Caki2 (cell line): ENCODE measurements at regions not wholly inside any gene's neighbourhood (a gene's known extent, or its start where the extent isn't known, plus 50 kb on each side); places are given as distances from the start of the nearest gene placed in this dataset.

Experiments used
- DNase-seq: peaks from one replicate; pipeline ENCODE4 v3.0.0-alpha.2; 2015; ENCODE audit warnings: low read depth
- in situ Hi-C: cut with HindIII; loops from 2 replicates; pipeline ENCODE4 v1.10.0; 2016; ENCODE audit warnings: low sequenced_read_pairs, low pct_unique_long_range_greater_than_20kb, mixed read lengths

DNA sequence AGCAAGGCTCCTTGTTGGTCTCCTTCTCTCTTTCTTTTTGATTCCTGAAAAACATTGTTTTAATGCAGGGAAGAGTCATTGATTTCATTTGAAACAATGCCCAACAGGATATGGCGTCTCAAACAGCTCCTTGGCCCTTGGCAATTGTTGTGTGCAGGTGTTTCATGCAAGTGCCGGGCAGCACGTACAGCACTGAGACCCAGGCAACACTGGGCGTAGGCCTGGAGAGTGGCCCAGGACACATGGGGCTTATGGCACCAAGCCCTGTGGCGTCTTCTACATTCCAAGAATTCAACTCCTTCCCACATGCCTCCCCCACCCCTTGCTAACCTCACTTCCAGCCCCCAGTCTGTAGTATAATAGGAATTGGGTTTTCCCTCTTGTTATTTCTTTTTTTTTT, 230.4 kb downstream of the SPTSSA start:
- in situ Hi-C loops, result no loop called here
- no peak for DNase-seq

DNA sequence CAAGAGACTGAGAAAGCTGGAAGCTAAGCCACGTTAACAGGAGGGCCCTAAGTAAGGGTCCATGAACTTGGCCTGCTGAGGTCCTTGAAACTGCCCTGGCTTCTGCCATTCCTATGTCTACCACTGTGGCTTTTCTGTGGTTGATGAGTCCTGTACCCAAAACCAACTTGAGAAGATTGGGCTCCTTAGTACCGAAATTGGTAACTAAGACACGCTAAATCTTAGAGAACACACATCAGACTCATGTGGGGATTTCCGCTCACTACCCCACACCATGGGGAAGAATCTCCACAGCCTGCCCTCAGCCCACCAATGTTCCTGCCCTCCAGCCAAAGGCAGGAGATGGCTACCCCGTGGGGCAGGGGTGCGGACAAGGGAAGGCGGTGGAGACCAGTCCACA, 232.9 kb downstream of the SPTSSA start:
- in situ Hi-C loops, result no loop called here
- no peak for DNase-seq

DNA sequence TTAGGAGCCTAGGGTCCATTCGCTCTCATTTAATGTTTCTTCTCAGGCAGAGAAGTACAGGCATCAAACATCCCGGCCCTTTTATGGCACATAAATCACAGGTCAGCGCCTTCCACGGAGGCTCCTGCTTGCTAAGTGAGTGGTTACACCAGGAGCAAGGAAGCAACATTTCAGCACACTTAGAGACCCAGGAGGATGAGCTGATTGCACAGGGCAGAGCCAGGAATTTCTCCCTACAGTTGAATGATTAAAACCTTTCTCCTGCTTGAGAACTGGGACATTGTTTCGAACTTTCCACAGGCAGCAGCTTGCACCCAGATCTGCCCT, 233.4 kb downstream of the SPTSSA start:
- DNase-seq, result no peak
- in situ Hi-C loops, result no loop called here

DNA sequence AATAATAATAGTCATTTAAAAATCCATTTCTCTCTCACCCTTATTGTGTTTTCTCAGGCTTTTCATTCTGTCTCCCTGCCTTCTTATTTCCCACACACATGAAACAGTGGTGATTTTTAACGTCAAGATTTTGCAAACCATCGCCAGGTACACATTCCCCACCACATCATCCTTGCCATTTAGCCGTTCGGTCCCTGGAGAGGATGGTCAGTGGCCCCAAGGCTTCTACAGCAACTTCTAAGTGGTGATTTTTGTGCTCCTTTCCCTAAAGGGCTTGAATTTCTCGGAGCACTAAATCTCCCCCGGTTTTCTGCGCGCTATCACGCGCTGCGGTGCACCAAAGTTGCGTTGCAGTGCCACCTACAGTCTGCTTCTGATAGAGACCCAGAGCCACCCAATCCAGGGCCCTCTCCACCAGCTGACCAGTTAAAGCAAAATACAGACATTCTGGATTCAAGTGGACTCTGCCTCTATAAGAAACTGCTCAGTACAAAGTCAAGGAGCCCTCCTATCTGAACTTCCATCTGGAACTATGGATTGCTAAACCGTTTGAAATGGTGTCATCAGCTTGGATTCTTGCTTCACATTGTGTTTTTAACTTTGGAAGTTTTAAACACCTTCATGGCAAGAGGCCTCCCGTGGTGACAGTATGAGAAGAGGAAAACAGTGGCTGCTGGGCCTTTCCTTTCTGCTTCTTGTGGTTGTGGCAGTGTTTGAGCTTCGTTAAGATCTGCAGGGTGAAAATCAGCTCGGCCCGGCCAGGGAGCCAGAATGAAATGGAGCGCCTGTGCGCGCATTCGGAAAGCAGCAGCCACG, 234.0 kb downstream of the SPTSSA start:
- DNase-seq, result peak; percentile 39
- in situ Hi-C loops, result no loop called here

DNA sequence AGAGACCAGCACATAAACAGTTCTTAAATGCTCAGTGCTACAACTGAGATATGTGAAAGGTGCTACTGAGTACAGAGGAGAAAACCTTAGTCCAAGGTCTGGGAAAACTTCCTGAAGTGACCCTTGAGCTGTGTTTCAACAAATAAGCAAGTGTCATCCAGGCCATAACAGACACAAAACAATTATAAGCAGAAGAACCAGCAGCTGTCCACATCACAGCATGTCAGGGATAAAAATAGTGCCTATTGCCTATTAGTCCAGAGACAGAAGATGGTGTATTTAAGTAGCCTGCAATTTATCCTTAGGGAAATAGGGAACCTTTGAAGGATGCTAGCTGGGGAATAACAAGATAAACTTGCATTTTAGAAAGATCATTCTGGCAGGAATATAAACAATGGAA, 237.8 kb downstream of the SPTSSA start:
- DNase-seq, result no peak
- in situ Hi-C loops, result no loop called here

DNA sequence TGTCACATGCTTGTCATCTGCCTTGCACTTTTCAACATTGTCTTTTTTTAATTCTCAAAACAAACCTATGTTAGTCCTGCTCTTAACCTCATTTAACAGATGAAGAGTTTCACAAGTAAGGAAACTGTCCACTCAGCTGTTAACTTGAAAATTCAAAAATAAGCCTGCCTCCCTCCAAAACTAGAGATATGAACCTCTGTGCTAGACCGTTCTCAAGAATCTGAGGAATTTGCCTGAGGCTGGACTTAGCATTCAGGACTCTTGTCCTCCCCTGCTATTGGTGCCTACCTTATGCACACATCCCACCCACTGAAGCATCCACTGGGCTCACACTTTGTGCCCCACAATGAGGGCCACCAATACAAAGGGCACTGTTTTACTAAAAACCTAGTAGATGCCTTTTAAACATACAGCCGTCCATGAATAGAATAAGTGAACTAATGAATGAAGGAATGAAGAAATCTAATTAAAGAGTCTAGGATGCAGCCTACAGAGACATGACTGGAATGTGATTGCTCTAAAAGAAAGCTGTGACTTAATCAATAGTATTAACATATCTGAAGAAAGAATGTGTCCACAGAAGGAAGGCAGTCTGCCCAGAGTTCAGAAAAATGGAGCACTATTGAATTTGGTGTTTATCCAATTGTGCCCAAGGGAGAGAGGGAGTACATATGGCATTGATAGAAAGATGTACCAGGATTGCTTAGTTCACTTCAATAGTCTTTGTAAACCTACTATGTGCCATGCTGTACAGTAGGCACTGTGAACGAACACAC, 238.5 kb downstream of the SPTSSA start:
- no peak for DNase-seq
- in situ Hi-C loops, result no loop called here

DNA sequence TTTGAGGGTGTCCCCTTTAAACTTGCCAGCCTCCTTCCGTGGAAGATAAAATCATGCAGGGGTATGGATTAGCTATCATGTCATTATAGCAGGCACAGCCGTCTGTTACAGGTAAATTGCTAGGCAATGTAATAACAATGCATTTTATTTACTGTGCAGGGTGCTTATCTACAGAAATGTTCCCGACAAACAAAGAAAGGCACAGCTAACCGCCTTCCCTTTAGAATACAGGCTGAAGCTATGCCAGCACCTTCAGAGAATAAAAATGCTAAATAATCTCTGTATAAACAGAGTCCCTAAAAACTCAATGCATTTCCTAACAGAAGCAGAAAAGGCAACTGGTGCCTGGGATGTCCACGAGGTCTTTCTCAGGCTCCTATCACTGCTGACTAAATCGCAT, 239.2 kb downstream of the SPTSSA start:
- DNase-seq, result no peak
- in situ Hi-C loops, result no loop called here

DNA sequence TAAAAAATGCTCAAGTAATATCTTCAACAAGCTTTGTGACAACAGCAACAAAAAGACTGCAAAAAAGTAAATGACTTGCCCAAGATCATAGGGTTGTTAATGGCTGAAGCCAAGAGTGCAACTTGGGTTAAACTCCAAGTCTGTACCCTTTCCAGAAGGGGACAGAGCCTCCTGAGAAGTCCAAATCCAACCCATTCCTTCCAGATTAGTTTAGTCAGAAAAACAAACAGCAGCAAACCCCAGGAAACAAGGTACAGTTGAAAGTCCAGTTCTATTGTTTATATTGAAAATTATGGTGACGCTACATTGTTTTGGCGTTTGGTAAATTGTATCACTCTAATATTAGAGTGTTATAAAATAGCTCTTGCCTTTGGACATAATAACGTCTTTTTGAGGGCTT, 239.9 kb downstream of the SPTSSA start:
- DNase-seq, result no peak
- in situ Hi-C loops, result no loop called here

DNA sequence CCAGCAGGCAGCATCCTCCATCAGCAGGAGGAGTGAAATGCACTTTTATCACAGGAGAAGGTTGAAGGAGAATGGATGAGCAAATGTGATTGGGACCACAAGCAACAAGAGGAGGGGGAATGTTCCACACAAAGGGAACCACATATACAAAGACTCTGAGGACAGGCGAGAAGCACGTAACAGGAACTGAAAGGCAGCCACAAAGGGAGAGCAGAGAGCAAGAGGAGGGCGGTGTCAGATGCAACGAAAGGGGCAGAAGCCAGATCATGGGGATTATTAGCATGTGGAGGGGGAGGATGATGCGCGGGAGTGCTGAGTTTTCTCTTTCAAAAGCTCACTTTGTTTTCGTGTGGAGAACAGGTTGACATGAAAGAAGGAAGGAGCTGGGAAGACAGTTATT, 241.1 kb downstream of the SPTSSA start:
- DNase-seq, result no peak
- in situ Hi-C loops, result no loop called here

DNA sequence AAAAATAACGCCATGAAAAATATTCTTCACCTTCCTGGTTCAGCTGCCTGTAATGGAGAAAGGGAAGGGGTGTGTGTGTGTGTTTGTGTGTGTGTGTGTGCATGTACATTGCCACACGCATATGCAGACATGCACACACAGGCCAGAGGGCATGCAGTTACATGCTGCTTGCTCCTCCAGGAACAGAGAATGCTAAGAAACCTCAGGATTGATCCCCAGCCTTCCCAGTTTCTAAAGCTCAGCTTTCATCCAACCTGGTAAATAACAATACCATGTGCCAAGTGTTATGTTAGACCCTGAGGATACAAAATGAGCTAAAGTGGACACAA, 241.7 kb downstream of the SPTSSA start:
- DNase-seq, result no peak
- in situ Hi-C loops, result no loop called here

DNA sequence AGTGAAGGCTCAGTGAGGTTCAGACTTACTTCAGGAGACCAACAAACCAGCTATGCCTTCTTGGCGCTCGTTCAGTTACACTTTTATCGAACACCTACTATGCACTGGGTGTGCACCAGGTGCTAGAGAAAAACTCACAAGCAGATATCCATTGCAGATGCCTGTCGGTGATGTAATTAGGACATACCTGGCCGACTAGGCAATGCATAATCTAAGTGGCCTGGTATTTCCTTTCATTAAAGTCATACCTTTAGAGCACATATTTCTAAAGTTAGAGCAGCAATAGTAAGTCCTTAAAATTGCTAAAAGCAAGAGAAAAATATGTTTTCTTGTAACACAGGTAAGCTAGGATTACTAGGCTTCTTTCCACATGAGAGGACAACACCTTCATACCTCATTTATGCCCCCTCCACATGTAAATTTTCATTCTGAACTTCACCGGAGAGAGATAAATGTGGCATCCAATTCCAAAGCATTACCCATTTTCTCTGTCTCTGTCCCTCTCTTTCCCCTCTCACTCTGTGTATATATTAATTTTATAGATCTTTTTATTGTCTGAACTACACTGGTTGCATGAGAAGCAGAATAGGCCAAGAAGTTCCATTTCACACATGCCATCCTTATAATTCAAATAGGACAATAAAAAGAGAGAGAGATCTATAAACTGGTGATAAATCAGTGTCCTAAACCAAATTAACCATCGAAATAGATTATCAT, 242.2 kb downstream of the SPTSSA start:
- in situ Hi-C loops, result no loop called here

DNA sequence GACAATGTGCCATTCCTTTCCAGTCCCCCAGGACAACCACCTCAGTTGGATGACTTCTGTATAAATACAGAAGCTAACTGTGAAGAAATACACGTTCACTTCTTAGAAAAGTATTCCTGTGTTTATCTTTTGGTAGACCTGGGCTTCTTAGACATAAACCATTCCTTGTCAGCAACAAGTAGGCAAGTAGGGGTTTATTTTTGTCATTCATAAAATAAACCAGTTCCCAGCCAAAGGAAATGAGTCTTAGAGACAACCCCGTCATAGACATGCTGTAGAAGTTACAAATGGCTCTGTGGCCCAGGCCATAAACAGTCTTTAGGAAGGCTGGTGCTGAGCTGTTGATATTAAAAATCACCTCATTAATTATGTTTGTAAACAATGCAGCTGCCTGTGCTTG, 243.2 kb downstream of the SPTSSA start:
- DNase-seq, result no peak
- in situ Hi-C loops, result no loop called here

More for the DNA sequence above, 242.2 kb downstream of the SPTSSA start:
- no peak for DNase-seq

DNA sequence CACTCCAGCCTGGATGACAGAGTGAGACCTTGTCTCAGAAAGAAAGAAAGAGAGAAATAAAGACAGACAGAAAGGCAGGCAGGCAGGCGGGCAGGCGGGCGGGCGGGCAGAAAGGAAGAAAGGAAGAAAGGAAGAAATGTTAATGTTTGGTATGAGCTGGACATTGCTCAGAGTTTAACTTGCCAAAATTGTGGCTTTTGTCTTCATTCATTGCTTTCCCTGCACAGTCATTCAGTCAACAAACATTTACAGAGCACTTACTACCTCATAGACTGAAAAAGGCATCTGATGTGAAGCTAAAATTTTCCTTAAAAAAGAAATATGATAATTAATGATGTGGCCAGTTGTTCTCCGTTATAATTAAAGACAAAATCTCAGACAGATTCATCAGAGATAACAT, 247.1 kb downstream of the SPTSSA start:
- no peak for DNase-seq
- in situ Hi-C loops, result no loop called here

DNA sequence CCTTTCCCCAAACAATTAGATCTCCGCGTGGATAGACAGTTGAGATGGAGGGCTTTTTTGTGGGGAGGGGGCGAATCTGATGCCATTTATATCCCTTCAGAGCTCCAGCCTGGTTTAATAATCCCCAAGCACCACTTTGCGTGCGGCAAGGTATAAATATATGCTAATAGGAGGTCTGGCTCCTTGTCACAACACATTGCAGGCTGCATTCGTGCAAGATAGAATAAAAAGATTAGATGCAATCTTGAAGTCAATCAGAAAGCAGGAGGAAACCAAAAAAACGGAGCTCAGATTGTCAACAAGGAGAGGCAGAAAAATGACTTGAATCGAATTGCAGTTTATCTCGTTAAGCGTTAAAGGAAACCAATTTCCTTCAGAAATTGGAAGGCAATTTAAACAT, 248.7 kb downstream of the SPTSSA start:
- in situ Hi-C loops, result no loop called here
- no peak for DNase-seq

DNA sequence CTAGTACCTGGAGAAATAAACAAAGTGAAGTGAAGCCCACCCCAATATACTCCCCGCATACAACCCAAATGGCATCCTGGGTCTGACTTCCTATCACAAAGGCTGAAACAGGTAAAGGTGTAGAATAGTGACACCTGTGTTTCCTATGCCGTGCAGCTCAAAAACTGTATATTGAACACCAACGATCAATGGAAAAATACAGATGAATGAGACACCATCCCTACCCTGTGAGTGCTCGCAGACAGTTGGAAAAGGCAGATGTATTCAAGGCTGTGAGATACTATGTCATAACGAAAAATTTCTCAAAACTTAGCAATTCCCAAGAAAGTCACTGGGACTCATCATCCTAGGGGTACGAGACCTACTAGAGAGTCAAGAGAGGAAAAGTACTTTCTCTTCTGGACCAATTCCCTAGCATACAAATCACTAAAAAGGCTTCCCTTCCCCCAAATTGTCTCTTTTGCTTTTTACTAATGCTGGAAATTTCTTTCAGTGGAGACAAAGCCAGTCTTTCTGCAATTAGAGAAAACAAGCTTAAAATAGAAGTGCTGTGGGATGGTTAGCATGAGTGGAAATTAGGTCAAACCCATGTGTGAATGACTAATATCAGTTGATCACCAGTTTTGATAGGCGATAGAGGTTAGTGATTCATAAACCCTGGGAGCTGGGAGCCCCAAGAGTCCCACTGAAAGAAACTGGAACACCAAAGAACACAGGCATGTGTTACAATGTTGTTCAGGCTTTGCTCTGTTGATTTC, 249.7 kb downstream of the SPTSSA start:
- DNase-seq, result no peak
- in situ Hi-C loops, result no loop called here

DNA sequence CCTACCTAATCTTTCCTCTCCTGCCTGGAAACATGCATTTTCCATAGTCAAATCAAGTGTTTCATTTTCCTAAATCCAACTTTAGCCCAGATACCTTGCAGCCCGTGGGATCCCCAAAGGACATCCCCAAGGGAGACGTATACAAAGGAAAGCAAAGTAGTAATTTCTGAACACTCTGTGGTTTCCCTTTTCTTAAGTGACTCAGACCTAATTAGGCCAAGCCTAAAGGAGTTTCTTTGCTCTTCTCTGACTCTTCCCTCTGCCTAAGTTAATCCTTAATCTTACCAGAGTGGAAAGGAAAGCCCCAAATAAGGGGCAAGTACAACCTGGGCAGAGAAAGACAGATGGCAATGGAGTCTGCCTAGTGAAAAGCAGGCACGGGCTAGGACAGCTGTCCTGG, 250.3 kb downstream of the SPTSSA start:
- in situ Hi-C loops, result no loop called here
- no peak for DNase-seq

DNA sequence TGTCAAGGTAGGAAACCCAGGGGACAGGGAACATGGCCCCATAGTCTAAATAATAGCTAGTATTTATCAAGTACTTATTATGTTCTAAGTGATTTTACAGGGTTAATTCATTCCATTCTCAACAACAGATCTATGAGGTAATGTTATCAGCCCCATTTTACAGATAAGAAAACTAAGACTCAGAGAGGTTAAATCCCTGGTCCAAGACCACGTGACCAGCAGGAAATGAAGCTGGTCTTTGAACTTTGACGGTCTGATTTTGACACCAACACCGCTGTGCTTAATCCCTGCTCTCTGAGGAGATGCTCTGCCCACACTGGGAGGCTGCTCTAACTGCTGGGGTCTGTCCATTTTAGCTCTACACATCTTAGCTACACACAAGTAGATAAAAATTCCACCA, 253.5 kb downstream of the SPTSSA start:
- no peak for DNase-seq
- in situ Hi-C loops, result no loop called here

DNA sequence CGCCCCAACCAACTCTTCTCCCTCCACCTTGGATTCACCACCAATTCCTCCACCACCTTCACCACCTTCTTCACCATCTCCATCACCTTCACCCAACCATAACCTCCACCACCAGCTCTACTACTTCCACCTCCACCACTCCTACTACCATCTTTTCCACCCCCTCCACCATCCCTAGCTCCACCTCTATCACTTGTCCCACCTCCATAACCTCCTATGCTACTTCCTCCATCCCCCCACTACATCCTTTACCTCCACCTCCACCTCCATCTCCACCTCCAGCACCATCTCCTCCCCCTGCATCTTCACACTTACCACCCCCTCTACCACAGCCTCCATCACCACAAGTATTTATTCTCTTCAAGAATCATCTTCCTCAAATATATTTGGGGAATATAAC, 254.9 kb upstream of the EGLN3 start:
- in situ Hi-C loops, result no loop called here
- DNase-seq, result no peak

DNA sequence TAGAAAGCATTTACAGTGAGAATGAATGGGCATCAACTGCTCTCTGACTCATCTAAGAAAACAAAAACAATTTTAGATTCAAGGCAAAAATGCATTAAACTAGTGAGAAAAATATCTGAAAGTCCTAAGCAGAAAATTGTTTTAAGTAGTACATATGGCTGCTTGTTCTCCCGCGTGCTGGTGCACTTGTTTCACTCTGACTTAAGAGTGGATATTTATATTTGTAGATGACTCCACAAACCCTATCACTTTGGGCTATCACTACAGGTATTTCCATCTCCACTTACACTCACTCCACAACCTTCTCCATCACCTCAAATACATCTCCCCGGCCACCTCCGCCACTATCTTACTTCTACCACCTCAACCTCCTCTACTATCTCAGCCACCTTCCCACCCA, 253.9 kb upstream of the EGLN3 start:
- in situ Hi-C loops, result no loop called here

More for the DNA sequence above, 253.9 kb upstream of the EGLN3 start:
- no peak for DNase-seq
